ENCODE measurements at regions not wholly inside any gene's neighbourhood (a gene's known extent, or its start where the extent isn't known, plus 50 kb on each side); places are given as distances from the start of the nearest gene placed in this dataset.
"Not testable (repeated sequence)": the region's sequence is repeated elsewhere in the genome, so short reads cannot be mapped to it uniquely, and the experiment has no call there.

DNA sequence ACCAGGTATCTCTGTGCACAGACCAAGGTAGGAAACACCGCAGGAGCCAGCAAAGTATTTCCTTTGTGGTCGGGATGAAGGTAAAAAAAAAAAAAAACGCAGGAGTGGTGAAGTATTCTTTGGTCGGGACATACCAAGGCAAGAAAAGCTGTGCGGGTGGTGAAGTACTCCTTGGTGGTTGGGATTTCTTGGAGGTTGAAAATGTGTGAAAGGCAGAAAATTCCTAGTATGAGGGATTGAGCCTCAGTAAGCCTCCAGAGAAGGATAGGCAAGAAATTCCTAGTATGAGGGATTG is 802.6 kb downstream of the PLA2G4A start:
- no peak for DNase-seq (ENCODE audit: low spot score)

- DNase-seq (ENCODE audit: low spot score), result no peak
These were observed 803.2 kb downstream of the PLA2G4A start for GRCh38 chr1:187631984-187632383.

GRCh38 chr1:187634940-187635339 is 806.2 kb downstream of the PLA2G4A start:
- DNase-seq (ENCODE audit: low spot score), result no peak

- no peak for DNase-seq (ENCODE audit: low spot score)
These were observed 810.1 kb downstream of the PLA2G4A start for GRCh38 chr1:187638733-187639434.

- no peak for DNase-seq (ENCODE audit: low spot score)
These were observed 812.3 kb downstream of the PLA2G4A start for GRCh38 chr1:187641015-187641414.

DNA sequence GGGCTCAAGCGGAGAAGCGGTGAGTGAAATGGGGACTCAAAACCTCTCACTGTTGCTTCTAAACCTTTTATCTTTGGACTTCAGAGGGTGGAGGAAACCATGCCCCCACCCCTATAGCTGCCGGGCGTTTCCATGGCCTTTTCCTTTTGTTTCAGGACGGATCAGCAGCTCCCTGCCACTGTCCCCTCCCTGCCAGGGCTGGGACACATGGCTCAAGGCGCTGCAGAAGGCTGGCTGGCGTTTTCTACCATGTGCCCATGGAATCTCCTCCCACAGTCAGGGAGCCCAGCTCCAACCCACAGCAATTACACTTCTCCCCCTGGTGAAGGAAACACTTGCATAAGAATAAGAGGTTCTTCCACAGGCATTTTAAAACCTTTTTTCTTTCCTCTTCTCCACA is 812.7 kb downstream of the PLA2G4A start:
- DNase-seq (ENCODE audit: low spot score), result no peak

DNA sequence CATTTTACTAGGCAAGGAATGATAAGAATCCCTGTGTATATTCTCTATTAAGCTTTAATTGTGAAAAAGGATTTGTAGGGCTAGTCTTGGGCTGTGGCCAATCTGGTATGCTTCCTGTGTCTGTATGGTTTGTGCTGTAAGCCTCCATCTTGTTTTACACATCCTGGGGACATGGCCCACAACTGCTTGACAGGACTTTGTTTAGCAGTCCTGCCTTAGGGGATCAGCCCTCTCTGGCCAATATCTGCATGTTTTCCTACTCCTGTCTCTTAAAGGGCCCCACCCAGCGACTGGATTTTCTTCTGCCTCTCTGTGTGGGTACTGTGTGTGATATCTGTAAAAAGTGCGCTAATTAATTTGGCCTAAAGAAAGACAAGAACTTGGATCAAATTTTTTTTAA is 813.2 kb downstream of the PLA2G4A start:
- DNase-seq (ENCODE audit: low spot score), result no peak

DNA sequence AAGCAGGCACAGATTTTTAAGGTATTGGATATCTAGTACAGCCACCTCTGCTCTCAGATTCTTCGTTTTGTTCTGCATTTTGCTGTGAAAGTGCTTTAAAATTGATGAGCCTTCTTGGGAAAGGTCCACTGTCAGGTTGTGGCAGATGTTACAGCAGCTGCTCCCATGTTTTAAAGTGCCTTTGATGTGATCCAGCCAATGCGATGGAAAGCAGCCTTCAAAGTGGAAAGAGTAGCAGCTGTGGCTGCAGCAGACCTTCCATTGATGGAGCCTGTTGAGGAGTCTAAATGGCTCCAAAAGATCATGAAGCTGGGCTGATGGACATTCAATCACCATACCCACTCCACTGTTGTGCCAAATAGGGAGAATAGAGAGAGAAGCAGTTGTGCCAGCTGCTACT is 816.9 kb downstream of the PLA2G4A start:
- DNase-seq (ENCODE audit: low spot score), result no peak

- DNase-seq (ENCODE audit: low spot score), result no peak
These were observed 817.9 kb downstream of the PLA2G4A start for GRCh38 chr1:187646536-187647107.

DNA sequence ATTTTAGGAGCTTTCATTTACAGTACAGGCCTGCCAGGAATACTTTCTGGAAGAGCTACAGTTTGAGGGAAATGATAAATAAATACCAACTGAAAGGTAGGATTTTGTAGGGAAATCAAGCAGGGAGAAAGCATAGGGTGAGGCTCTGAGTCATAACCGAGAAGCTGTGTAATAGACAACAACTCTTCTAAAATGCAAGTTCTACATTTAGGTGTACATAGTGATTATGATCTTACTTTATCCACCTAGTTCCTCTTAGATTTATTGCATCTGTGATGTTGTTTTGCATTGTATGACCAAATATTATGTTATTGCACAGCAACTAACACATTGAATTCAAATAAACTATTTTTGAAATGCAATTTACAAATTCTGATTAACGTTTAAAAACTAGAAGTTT is 819.3 kb downstream of the PLA2G4A start:
- no peak for DNase-seq (ENCODE audit: low spot score)

DNA sequence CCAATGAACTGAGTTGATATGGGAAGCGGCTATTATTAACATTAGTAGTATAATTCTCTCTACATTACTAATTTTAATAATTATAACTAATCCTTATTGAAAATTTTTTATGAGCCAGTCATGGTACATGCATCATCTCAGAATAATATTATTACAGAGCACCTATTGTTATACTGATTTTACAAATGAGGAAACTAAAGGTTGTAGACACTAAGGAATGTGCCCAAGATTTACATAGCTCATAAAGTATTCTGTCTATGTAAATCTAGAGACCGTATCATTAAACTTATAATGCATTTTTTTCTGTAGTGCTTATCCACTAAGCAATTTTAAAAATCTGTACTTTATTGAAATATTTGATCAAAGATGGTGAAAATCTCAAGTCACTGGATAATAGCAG is 825.9 kb downstream of the PLA2G4A start:
- DNase-seq (ENCODE audit: low spot score), result no peak

- DNase-seq (ENCODE audit: low spot score), result no peak
These were observed 826.4 kb downstream of the PLA2G4A start for GRCh38 chr1:187655104-187655503.

DNA sequence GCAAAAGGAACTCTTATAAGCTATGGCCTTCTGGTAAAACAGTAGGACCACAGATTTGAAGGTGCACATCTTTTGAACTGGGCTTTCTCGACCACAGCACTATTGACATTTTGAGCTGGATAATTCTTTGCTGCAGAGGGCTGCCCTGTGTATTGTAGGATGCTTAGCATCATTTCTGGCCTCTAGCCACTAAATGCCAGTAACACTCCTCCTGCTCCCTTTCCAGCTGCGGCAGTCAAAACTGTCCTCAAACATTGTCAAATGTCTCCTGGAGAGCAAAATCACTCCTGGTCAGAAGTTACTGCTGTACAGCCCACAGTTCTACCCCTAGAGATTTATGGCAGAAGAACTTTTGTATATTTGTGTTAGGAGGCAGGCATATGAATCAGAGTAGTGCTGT is 836.7 kb downstream of the PLA2G4A start:
- DNase-seq (ENCODE audit: low spot score), result no peak

DNA sequence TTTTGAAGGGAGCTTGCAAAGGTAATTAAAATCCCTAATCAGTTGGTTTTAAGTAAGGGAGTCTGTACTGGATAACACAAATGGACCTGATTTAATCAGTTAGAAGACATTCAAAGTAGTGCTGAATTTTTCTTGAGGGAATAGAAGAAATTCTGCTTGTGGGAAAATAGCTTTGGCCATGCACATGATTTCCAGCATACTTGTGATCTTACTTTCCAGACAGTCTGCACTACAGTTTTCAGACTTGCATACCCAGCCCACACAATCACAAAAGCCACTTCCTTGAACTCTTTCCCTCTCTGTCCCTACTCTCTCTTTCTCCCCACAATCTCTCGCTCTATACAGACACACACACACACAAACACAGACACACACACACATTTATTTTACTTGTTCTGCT is 852.1 kb downstream of the PLA2G4A start:
- DNase-seq (ENCODE audit: low spot score), result no peak

DNA sequence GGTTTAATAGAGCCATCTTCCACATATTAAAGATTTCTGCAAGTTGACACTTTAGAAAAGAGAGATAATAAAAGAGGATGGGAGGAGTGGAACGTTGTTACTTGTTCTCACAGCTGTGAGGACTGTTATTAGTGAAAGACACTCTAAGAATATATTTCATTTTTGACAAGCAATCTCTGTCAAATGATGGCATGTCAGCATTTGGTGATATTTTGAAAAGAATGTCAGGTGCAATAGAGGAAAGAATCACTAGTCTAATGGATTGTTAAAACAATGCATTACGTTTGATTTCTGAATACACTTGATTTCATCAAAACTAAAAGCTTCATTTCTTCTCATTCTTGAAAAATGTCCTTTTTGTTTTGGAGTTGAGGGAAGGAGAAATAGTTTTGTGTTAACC is 853.4 kb downstream of the PLA2G4A start:
- DNase-seq (ENCODE audit: low spot score), result no peak

GRCh38 chr1:187685333-187685732 is 856.6 kb downstream of the PLA2G4A start:
- no peak for DNase-seq (ENCODE audit: low spot score)

- DNase-seq (ENCODE audit: low spot score), result no peak
These were observed 860.4 kb downstream of the PLA2G4A start for GRCh38 chr1:187689129-187689528.

GRCh38 chr1:187691439-187691838 is 862.7 kb downstream of the PLA2G4A start:
- no peak for DNase-seq (ENCODE audit: low spot score)

- no peak for DNase-seq (ENCODE audit: low spot score)
These were observed 864.0 kb downstream of the PLA2G4A start for GRCh38 chr1:187692799-187693198.

GRCh38 chr1:187696073-187696472 is 867.3 kb downstream of the PLA2G4A start:
- no peak for DNase-seq (ENCODE audit: low spot score)

DNA sequence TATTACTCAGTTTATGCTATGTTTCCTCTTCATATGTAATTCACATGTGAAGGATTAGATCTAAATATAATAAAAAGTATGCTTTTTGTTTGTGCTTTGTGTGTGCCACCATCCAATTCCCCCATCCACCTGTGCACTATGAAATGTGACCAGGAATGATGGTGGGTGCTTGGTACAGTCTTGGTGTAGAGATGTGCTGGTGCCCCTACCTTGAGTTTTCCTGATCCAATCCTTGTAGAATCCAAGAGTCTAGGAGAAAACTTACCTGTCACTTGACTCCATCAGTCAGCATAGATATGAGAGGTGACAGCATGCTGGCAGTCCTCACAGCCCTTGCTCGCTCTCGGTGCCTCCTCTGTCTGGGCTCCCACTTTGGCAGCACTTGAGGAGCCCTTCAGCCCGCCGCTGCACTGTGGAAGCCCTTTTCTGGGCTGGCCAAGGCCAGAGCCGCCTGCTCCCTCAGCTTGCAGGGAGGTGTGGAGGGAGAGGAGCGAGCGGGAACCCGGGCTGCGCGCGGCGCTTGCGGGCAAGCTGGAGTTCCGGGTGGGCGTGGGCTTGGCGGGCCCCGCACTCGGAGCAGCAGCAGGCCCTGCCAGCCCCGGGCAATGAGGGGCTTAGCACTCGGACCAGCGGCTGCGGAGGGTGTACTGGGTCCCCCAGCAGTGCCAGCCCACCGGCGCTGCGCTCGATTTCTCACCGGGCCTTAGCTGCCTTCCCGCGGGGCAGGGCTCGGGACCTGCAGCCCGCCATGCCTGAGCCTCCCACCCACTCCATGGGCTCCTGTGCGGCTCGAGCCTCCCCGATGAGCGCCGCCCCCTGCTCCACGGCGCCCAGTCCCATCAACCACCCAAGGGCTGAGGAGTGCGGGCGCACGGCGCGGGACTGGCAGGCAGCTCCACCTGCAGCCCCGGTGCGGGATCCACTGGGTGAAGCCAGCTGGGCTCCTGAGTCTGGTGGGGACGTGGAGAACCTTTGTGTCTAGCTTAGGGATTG is 874.7 kb downstream of the PLA2G4A start:
- not testable (repeated sequence) for DNase-seq (ENCODE audit: low spot score)

- no peak for DNase-seq (ENCODE audit: low spot score)
These were observed 885.7 kb downstream of the PLA2G4A start for GRCh38 chr1:187714470-187714869.

GRCh38 chr1:187715483-187715882 is 886.7 kb downstream of the PLA2G4A start:
- DNase-seq (ENCODE audit: low spot score), result no peak
